Loucy (cell line): ENCODE measurements at regions not wholly inside any gene's neighbourhood (a gene's known extent, or its start where the extent isn't known, plus 50 kb on each side); places are given as distances from the start of the nearest gene placed in this dataset.
"Not testable (repeated sequence)": the region's sequence is repeated elsewhere in the genome, so short reads cannot be mapped to it uniquely, and the experiment has no call there.

Experiments
- H2AFZ ChIP-seq: fragments of 200-600 bp; sonication (generic); 2 replicates; pipeline ENCODE4 v1.6.0; 2016; ENCODE audit warnings: antibody characterized with exemption, mild to moderate bottlenecking, low read length, moderate library complexity
- H3F3A ChIP-seq: fragments of 200-600 bp; 2 replicates; pipeline ENCODE4 v1.6.0; 2016; ENCODE audit warnings: antibody characterized with exemption, low read depth, mild to moderate bottlenecking
- H3K27me3 ChIP-seq: fragments of 200-600 bp; sonication (generic); 2 replicates; pipeline ENCODE4 v1.6.1; 2014; ENCODE audit warnings: low read length, mild to moderate bottlenecking; ENCODE audit not compliant: insufficient read depth, poor library complexity, severe bottlenecking
- H3K36me3 ChIP-seq: fragments of 200-600 bp; sonication (generic); 2 replicates; pipeline ENCODE4 v1.6.1; 2016; ENCODE audit warnings: low read length; ENCODE audit not compliant: insufficient read depth
- H3K4me1 ChIP-seq: fragments of 200-600 bp; sonication (generic); 2 replicates; pipeline ENCODE4 v1.5.1; 2014; ENCODE audit warnings: low read length, mild to moderate bottlenecking; ENCODE audit not compliant: insufficient read depth, poor library complexity, severe bottlenecking
- H3K4me2 ChIP-seq: fragments of 200-600 bp; sonication (generic); 2 replicates; pipeline ENCODE4 v1.6.0; 2014; ENCODE audit warnings: antibody characterized with exemption, low read length, low read depth, mild to moderate bottlenecking; ENCODE audit not compliant: poor library complexity, severe bottlenecking
- H3K4me3 ChIP-seq: fragments of 200-600 bp; sonication (generic); 2 replicates; pipeline ENCODE4 v1.5.1; 2014; ENCODE audit warnings: low read length, mild to moderate bottlenecking, mixed read lengths; ENCODE audit not compliant: poor library complexity, severe bottlenecking
- H3K79me2 ChIP-seq: fragments of 200-600 bp; sonication (generic); 2 replicates; pipeline ENCODE4 v1.6.1; 2014; ENCODE audit warnings: low read length; ENCODE audit not compliant: insufficient read depth
- H3K9ac ChIP-seq: fragments of 200-600 bp; sonication (generic); 2 replicates; pipeline ENCODE4 v1.6.0; 2014; ENCODE audit warnings: mild to moderate bottlenecking, low read depth, low read length, moderate library complexity; ENCODE audit not compliant: poor library complexity, severe bottlenecking
- H3K9me2 ChIP-seq: fragments of 200-600 bp; sonication (generic); replicated peaks from 2 replicates; pipeline ENCODE4 v1.6.1; 2016; ENCODE audit warnings: low read depth, low read length, mixed read lengths
- H3K9me3 ChIP-seq: fragments of 200-600 bp; sonication (generic); 2 replicates; pipeline ENCODE4 v1.6.1; 2014; ENCODE audit warnings: mild to moderate bottlenecking, antibody characterized with exemption, low read length, low read depth; ENCODE audit not compliant: insufficient read depth
- H4K20me1 ChIP-seq: fragments of 200-600 bp; sonication (generic); 2 replicates; pipeline ENCODE4 v1.6.0; 2014; ENCODE audit warnings: antibody characterized with exemption, low read length, mild to moderate bottlenecking; ENCODE audit not compliant: insufficient read depth, poor library complexity, severe bottlenecking

- H3K27me3 ChIP-seq, H3K36me3 ChIP-seq, H4K20me1 ChIP-seq, H3F3A ChIP-seq, H3K79me2 ChIP-seq, H3K9me3 ChIP-seq, H3K9me2 ChIP-seq, H3K4me1 ChIP-seq: not testable (repeated sequence)
- H3K9ac ChIP-seq: peak overlapping the region; percentile 72
- 0 out of 2 replicates have a peak overlapping the region, but pooled peaks have one; percentile 36 for H2AFZ ChIP-seq
- peak overlapping the region; percentile 95 for H3K4me2 ChIP-seq
- peak overlapping the region; percentile 97 for H3K4me3 ChIP-seq
Observed at GRCh38 chr7:65771226-65771569, 101.7 kb upstream of the VKORC1L1 start.

- not testable (repeated sequence) for H3K79me2 ChIP-seq, H3K27me3 ChIP-seq, H3K36me3 ChIP-seq, H3K9me3 ChIP-seq, H2AFZ ChIP-seq, H3F3A ChIP-seq, H4K20me1 ChIP-seq, H3K4me2 ChIP-seq, H3K4me1 ChIP-seq, H3K4me3 ChIP-seq, H3K9ac ChIP-seq, H3K9me2 ChIP-seq
Observed at GRCh38 chr7:65776677-65777076, 96.2 kb upstream of the VKORC1L1 start.

- not testable (repeated sequence) for H4K20me1 ChIP-seq
Observed at GRCh38 chr7:65789943-65790342, 82.9 kb upstream of the VKORC1L1 start.

DNA sequence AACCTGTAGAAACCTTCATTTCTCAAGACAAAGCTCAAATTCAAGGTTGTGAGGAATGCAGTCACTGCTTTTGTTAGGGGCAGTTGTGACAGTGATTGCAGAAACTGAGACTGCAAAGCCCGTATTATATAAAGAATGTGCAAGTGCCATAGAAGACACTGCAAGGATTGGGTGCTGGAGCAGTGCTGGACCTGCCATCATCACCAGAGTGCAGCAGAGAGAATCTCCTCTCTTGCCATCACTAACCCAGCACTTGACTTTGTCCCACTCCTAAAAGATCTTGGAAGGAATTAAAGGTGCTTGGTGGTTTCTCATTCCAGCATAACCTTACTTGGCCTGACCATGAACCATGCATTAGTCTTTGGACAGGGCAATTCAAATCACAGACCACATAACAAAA is 81.1 kb upstream of the VKORC1L1 start:
- not testable (repeated sequence) for H3K27me3 ChIP-seq, H3K9me3 ChIP-seq, H3K4me3 ChIP-seq, H3K9me2 ChIP-seq, H3K4me2 ChIP-seq, H3K9ac ChIP-seq, H4K20me1 ChIP-seq, H3K79me2 ChIP-seq, H3F3A ChIP-seq, H2AFZ ChIP-seq, H3K4me1 ChIP-seq, H3K36me3 ChIP-seq

More at GRCh38 chr7:65789943-65790342, 82.9 kb upstream of the VKORC1L1 start:
- H2AFZ ChIP-seq, H3K4me3 ChIP-seq, H3K27me3 ChIP-seq, H3K4me2 ChIP-seq, H3K9me3 ChIP-seq, H3K9me2 ChIP-seq, H3F3A ChIP-seq, H3K4me1 ChIP-seq, H3K79me2 ChIP-seq, H3K36me3 ChIP-seq, H3K9ac ChIP-seq: not testable (repeated sequence)

- H3K27me3 ChIP-seq, H3K4me1 ChIP-seq, H2AFZ ChIP-seq, H3F3A ChIP-seq, H3K9ac ChIP-seq, H3K79me2 ChIP-seq, H3K36me3 ChIP-seq, H3K4me2 ChIP-seq, H3K9me2 ChIP-seq, H3K9me3 ChIP-seq, H4K20me1 ChIP-seq, H3K4me3 ChIP-seq: not testable (repeated sequence)
Observed at GRCh38 chr7:65792726-65793125, 80.1 kb upstream of the VKORC1L1 start.

DNA sequence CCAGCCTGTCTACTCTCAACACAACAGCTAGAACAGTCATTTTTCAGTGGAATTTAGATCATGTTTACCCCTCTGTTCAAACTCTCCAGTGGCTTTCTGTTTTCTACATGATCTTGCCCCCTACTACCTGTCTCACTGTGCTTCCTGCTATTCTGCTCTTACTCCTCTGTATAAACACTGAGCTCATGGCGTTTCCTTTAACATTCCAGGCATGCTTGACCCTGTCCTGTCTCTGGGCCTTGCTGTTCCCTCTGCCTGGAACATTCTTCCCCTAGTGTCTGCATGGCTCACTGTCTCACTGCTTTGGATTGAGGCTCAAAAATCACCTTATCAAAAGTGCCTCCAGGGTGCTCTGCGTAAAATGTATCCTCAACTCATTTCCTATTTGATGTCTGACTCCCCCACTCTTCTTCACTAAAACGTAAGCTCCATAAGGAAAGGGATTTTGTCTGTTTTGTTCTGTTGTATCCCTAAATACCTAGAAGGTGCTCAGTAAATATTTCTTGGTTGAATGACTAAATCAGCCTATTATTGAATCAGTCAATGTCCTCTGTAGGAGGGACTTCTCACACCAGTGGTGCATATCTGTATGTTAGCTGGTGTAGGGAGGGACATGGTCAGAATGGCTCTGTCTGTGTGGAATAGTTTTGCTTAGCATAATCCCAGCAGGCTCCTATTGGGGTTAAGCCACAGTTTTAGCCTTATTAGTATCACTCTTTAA is 78.0 kb upstream of the VKORC1L1 start:
- H3K27me3 ChIP-seq, H3F3A ChIP-seq, H3K4me3 ChIP-seq, H3K36me3 ChIP-seq, H3K9me3 ChIP-seq, H2AFZ ChIP-seq, H4K20me1 ChIP-seq, H3K4me1 ChIP-seq, H3K4me2 ChIP-seq, H3K9me2 ChIP-seq, H3K79me2 ChIP-seq, H3K9ac ChIP-seq: not testable (repeated sequence)

GRCh38 chr7:65795392-65795716 is 77.5 kb upstream of the VKORC1L1 start:
- H3K9me3 ChIP-seq: not testable (repeated sequence)

More at GRCh38 chr7:65795392-65795716, 77.5 kb upstream of the VKORC1L1 start:
- not testable (repeated sequence) for H4K20me1 ChIP-seq, H3K79me2 ChIP-seq, H2AFZ ChIP-seq, H3F3A ChIP-seq, H3K9me2 ChIP-seq, H3K4me3 ChIP-seq, H3K36me3 ChIP-seq, H3K27me3 ChIP-seq, H3K4me1 ChIP-seq, H3K9ac ChIP-seq, H3K4me2 ChIP-seq
